GM12872 (cell line): ENCODE measurements at regions not wholly inside any gene's neighbourhood (a gene's known extent, or its start where the extent isn't known, plus 50 kb on each side); places are given as distances from the start of the nearest gene placed in this dataset.

ENCODE experiments used
- CTCF ChIP-seq: IDR thresholded peaks from 3 replicates; pipeline ENCODE4 v1.5.1; 2011; ENCODE audit warnings: low read depth, mild to moderate bottlenecking, low read length, moderate library complexity; ENCODE audit not compliant: insufficient read depth

- TF ChIP-seq CTCF: no peak
Observed at GRCh38 chr4:100280807-100281206, 90.5 kb upstream of the DDIT4L start.

GRCh38 chr4:100278567-100278966 is 88.3 kb upstream of the DDIT4L start:
- TF ChIP-seq CTCF: no peak

GRCh38 chr4:100269446-100269845 is 79.2 kb upstream of the DDIT4L start:
- no peak for TF ChIP-seq CTCF

- no peak for TF ChIP-seq CTCF
Observed at GRCh38 chr4:100268789-100269188, 78.5 kb upstream of the DDIT4L start.

- no peak for TF ChIP-seq CTCF
Observed at GRCh38 chr4:100261346-100261745, 71.1 kb upstream of the DDIT4L start.

GRCh38 chr4:100258675-100259074 is 68.4 kb upstream of the DDIT4L start:
- no peak for TF ChIP-seq CTCF

- no peak for TF ChIP-seq CTCF
Observed at GRCh38 chr4:100257567-100257966, 67.3 kb upstream of the DDIT4L start.

- TF ChIP-seq CTCF: no peak
Observed at GRCh38 chr4:100254237-100254636, 64.0 kb upstream of the DDIT4L start.
